NOMO-1 (cell line): ENCODE measurements at regions not wholly inside any gene's neighbourhood (a gene's known extent, or its start where the extent isn't known, plus 50 kb on each side); places are given as distances from the start of the nearest gene placed in this dataset.

ENCODE experiments used
- DNase-seq, 2 experiments: peaks; one replicate each; lab custom pipeline; 2025; ENCODE audit not compliant: unreplicated experiment in 2 of 2; lab: John Stamatoyannopoulos, UW

- peak; percentile 21 to 68 for DNase-seq
These were observed 119.8 kb upstream of the IRF2BP2 start for GRCh38 chr1:234729561-234730474.

GRCh38 chr1:234728740-234729139, 118.8 kb upstream of the IRF2BP2 start:
- DNase-seq = no peak

DNA sequence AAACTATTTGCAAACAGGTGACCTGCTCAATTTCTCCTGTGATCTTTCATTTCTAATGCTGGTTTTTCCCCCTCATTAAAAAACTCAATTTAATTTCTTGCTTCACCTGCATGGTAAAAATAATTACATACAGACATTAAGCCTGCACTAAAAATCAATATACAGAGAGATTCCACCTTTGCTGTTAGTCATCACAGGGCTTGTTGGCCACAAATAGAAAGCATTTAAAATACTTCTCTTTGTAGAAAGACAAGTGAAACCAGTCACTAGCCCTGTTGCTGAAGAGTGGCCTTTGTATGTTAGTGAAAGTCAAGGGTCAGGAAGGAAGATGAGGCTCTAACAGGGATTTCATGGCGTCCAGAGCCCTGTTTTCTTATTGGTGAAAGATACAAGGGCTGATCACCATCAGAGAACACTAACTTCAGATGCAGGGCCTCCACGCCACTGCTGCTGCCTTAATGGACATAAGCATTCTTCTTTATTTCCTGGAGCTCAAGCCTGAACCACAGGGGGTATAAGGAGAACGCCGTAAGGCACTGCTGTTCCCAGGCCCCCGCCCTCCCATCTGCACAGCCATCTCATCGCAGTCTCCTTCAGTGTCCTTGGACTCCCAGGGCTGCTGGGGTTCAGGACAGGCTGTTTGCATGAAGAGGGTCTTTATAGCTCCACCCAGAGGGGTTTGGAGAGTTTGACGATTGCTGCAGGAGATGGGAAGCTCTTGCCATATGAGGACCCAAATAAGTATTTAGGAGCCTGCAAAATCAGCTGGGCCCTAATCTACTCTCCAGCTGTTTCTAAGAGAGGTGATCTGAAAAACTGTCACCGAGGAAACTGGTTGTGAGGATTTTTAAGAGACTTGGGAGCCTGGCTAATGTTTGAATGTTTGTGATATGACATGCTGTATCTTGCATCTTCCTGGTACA, 117.3 kb upstream of the IRF2BP2 start:
- peak; percentile 39 to 81 for DNase-seq

GRCh38 chr1:234726359-234726943, 116.5 kb upstream of the IRF2BP2 start:
- no peak for DNase-seq

- peak in 1 of 2 experiments; percentile 26 for DNase-seq
These were observed 115.5 kb upstream of the IRF2BP2 start for GRCh38 chr1:234725177-234726132.

DNA sequence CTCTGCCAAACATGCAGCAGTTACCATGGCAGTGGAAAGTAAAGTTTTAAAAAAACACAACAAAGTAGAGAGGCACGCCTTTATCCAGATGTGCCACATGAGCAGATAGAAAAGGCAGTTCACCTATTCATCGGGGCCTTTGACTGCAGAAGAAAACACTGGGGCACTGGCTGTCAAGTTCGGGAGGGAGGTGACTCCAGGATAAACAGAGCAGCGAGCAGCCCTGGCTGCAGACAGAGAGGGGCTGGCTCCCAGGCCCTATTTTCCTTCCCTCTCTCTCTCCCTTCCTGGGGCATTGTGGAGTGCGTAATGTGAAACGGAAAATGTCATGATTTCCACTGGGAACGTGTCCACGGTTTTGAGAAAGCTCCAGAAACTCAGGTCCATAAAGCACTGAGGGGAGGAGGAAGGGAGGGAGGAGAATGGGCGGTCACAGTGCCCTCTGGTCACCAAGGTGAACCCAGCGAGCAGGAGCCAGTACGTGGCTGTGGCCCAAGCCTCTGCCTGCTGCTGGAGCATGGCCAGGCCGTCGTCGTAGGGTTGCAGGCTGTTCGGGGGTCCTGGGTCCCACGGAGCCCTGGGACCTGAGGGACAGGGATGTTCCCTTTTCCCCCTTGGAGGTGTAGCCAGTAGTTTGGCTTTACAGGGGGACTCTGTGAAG, 114.7 kb upstream of the IRF2BP2 start:
- no peak for DNase-seq

GRCh38 chr1:234722904-234723720, 113.1 kb upstream of the IRF2BP2 start:
- DNase-seq = peak; percentile 70 to 88

GRCh38 chr1:234722270-234722704, 112.3 kb upstream of the IRF2BP2 start:
- no peak for DNase-seq

DNA sequence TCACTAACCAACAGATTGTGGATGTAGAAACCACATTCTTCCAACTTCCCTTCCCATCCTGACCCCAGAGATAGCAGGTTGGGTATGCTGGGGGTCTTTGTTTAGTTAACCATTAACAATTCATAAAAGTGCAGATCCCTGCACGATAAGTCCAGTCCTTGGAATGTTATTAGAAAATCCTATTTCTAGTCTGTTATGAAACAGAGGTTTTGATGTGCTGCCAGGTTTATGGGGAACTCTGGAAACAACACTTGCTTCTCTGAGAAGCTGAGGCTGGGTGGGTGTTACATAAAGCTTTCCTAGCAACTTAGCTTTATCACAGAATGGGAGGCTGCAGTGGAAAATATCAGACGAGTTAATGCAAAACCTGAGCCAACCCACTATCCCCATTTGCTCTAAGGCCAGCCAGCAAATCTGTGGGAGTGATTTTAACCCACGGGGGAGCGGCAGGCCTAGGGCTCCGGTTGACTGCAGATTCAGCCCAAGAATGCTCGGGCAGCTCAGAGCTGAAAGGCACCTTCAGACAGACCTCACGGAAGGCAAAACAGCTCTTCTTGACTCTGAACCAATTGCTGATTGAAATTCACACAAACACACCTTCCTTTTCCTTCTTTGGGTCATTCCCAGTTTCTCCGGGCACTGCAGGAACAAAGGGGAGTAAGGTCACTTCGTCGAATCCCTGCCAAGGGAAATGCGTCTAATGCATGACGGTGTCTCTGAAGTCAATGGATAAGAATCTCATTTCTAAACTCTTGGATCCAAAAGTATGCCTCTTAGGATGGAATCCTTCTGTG, 111.7 kb upstream of the IRF2BP2 start:
- no peak for DNase-seq

DNA sequence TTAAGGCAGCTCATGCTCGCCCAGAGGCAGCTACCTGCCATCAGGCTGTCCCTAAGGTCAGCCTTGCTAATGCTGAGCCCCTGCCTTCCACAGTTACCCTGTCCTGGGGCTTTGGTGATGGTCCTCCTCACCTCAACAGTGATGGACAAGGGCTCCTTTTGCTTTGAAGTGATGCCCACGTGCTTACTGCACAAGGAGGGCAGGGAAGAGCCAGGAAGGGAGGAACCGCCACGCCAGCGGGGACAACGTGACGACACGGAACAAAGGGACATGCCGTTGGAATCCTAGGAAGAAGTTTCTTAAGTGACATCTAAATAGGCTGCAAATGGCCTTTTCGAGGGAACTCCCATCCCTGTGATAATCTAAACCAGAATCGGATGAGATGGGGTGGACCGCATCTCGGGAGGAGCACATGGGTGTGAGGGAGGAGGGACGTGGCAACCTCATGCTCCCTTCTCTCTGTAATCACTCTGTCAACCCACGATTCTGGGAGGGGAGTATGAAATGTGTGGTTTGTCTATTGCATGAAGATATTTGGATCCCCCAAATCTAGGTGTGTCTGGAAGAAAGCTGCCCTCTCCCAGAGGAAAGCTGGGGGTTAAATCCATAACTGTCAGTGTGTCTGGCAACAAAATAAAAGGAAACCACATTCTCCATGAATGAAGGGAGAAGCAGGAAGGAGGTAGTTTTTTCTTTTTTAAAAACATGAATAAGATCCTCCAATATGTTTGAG, 110.9 kb upstream of the IRF2BP2 start:
- DNase-seq = no peak

DNA sequence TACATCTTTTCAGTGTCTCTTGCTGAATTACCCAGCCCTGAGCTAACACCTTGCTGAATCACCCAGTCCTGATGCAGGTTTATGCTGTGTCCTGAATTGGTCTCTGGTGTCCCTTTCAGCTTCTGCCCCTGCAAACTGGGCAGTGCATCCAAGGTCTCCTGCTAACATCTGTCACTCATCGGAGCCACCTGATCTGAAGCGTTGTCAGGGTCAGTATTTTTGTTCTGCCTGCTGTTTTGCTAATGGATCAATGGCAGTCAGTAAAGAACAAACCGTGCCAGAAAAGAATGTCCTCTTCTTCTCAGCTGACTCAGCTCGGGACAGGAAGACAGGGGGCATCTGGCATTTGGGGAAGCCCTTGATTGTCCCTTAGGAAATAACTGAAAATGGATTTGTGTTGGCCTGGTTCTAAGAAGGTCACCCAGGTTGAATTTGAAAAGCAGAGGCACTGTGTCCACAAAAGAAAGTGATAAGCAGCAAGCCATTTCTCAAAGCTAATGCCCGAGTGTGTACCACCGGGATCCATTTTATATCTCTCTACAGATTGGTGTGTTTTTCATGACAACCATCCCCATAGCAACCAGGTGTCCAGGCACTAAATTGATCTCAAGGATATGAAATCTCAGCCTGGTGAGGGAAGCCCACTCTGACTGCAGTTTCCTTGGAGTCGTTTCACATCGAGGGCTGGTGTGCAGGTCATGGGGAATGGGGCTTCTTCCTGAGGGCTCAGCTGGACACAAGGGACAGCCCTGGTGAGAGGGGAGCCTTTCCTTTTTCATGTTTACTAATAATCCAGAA, 109.7 kb upstream of the IRF2BP2 start:
- DNase-seq = no peak

GRCh38 chr1:234718496-234719453, 108.8 kb upstream of the IRF2BP2 start:
- DNase-seq = no peak

GRCh38 chr1:234716908-234717375, 107.0 kb upstream of the IRF2BP2 start:
- no peak for DNase-seq

DNA sequence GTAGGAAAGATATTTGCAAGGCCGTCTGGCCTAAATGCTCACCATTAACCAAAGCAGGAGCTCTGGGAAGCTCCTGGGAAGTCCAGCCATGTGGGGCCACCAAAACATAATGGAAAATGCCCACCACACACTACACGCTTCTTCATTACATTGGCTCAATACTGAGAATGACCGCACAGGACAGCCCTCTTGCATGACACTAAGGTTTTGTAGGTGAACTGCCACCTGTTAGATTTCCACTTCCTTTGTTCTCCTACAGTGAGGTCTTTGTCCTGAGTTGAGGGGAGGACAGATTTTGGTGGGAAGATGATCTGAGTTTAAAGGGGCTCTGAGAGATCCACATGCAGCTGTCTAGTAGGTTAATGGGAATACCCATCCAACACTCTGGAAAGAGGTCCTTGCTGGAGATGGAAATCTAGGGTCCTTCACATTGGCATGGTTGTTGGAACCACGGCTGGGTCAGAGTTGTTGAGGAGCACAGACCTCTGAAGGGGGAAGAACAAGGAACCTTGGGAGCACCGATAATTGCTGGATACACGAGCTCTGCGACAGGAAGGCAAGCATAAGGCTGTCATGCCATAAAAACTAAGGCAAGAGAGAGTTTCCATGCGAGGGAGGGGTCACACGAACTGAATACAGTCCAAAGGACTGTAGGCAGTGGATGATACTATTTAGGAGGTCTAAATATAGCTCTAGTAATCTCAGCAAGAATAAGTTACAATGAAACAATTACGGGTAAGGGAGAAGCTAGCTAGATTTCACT, 105.5 kb upstream of the IRF2BP2 start:
- DNase-seq = no peak
